PC-3 (cell line): ENCODE measurements at regions not wholly inside any gene's neighbourhood (a gene's known extent, or its start where the extent isn't known, plus 50 kb on each side); places are given as distances from the start of the nearest gene placed in this dataset.

ENCODE experiments used
- CTCF ChIP-seq: fragments of 300-600 bp; sonication (generic); conservative IDR thresholded peaks from 2 replicates; pipeline ENCODE4 v1.5.1; 2017; ENCODE audit warnings: antibody characterized with exemption, low read depth, mild to moderate bottlenecking, low read length
- EZH2 ChIP-seq: fragments of 300-600 bp; sonication (generic); IDR thresholded peaks from one replicate; pipeline ENCODE4 v1.6.1; 2017; ENCODE audit warnings: antibody characterized with exemption, mild to moderate bottlenecking, low read length; ENCODE audit not compliant: unreplicated experiment
- EZH2phosphoT487 ChIP-seq: fragments of 300-600 bp; sonication (generic); IDR thresholded peaks from 2 replicates; pipeline ENCODE4 v1.6.1; 2018; ENCODE audit warnings: mild to moderate bottlenecking, antibody characterized with exemption, low read length, borderline replicate concordance

GRCh38 chr7:46767071-46767470 lies 814.8 kb downstream of the TNS3 start:
- TF ChIP-seq CTCF (no peak), EZH2 (no peak), EZH2phosphoT487 (no peak)
